NCI-H1930 (cell line): ENCODE measurements at regions not wholly inside any gene's neighbourhood (a gene's known extent, or its start where the extent isn't known, plus 50 kb on each side); places are given as distances from the start of the nearest gene placed in this dataset.

ENCODE experiments used
- DNase-seq, 2 experiments: peaks; one replicate each; lab custom pipeline; 2025; lab: John Stamatoyannopoulos, UW

- DNase-seq: no peak
Observed at GRCh38 chr7:57364933-57365710, 84.9 kb upstream of the ZNF716 start.

DNA sequence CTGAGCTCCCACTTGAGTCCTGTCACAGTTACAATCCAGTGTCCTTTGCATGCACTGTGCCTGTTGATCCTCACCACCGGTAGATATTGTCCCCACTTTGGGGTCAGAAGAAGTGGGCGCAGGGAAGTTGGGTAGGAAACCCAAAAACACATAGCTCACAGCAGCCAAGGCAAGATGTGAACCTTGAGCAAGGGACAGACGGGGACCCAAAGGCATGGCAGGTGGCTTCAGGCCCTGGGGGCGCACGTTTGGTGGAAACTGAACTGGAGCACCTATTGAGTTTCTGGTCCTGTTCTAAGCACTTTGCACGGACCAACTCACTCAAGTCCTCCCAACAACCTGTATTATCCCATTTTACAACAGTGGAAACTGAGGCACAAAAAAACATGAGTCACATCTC, 82.8 kb upstream of the ZNF716 start:
- no peak for DNase-seq

DNA sequence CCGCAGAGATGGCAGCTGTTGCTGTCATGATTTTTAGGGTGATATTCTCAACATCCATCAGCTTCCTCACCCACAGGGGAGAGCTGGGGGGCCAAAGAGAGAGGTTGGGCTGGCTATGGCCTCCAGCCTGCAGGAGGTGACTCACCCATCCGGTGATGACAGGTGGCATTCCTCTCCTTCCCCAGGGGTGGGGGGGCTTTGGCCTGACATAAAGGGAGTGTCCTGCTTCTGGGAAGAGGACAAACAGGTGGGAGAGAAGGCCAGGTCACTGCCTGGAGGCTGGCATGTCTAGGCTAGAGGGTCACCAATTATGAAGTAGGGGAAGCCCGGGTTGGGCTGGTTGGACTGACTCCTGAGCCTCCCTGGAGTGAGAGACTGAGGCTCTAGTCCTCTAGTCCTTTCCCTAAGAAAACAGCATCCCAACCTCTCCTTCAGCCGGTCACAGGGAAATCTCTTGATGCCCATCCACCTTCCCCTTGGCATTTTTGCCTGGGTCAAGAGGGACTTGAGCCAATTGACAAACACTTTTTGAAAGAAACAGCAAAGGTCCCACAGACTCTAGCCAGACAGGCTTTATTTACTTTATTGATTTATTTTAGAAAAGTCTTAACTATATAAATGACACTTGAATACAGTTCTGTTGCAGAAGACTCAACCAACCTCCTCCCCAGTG, 79.8 kb upstream of the ZNF716 start:
- DNase-seq: no peak

- DNase-seq: no peak
Observed at GRCh38 chr7:57370739-57371098, 79.3 kb upstream of the ZNF716 start.

DNA sequence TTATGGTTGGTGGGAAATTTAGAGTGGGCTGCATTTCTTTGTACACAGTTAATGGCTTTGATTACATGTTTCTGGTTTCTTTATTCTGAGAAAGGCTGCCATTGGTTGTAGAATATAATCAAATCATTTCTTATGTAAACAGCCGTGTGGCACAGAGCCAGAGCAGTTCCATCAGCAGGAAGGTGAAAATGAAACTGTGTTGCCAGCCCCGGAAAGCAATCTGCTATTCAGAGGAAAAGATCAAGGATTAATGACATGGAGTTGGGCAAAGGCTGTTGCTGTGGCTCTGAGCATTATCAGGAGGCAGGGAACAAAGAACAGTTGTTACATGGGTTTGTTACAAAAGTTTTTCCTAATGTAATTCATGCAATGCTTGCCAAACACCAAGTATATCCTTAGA, 74.2 kb upstream of the ZNF716 start:
- DNase-seq: no peak

DNA sequence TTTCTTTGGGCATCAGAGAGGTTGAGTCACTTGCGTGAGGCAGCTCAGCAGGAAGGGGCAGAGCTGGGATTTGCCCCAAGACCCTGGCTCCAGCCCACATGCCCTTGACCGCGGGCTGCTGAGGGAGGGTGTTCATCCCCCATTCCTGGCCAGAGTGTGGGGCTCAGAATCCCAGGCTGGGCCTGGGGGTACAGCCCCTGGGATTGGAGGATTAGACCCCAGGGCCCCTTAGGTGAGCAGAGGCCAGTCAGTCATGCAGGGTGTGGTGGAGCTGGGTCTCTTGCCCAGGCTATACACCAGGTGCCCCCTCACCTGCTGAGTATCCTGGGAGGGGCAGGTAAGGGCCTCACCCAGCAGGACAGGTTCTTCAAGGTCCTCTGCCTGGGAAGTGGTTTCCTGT, 68.4 kb upstream of the ZNF716 start:
- DNase-seq: no peak

- DNase-seq: no peak
Observed at GRCh38 chr7:57384380-57384779, 65.6 kb upstream of the ZNF716 start.

GRCh38 chr7:57385668-57386067, 64.3 kb upstream of the ZNF716 start:
- no peak for DNase-seq

DNA sequence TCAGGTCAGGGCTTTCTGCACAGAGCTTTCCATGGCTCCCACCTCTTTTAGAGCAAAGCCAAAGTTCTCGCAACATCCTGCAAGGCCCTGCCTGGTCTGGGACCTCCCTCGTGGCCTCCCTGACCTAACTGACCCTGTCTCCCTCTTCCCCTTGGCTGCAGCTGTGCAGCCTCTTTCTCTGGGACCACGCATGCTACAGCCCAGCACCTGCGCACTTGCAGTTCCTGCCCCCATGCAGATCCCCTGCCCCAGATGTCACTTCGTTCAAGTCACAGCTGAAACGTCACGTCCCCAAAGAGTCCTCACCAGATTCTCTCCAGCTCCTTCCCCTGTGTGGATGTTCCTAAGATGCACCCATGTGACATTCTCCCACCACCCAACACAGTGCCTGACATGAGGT, 61.2 kb upstream of the ZNF716 start:
- DNase-seq: no peak

DNA sequence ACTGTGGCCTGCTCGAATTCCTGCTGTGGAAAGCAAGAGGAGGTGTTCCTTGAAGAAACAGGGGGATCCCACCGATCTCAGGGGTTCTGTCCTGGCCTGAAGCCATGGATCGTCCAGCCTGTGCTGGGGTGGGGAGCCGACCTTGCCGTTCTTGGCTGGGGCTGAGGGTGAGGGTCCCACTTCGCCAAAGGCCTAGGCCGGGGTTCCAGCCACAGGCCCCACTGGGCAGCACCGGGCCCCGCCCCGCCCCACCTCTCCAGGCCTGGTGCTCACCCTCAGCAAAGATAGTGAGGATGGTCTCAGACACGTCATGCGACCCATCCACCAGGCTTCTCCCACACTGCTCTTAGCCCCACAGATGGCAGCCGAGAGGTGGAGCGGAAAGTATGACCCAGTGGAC, 51.4 kb upstream of the ZNF716 start:
- DNase-seq: no peak

- no peak for DNase-seq
Observed at GRCh38 chr7:57399251-57399940, 50.6 kb upstream of the ZNF716 start.

- DNase-seq: no peak
Observed at GRCh38 chr7:57399972-57400371, 50.0 kb upstream of the ZNF716 start.
